ENCODE measurements at regions not wholly inside any gene's neighbourhood (a gene's known extent, or its start where the extent isn't known, plus 50 kb on each side); places are given as distances from the start of the nearest gene placed in this dataset.

DNA sequence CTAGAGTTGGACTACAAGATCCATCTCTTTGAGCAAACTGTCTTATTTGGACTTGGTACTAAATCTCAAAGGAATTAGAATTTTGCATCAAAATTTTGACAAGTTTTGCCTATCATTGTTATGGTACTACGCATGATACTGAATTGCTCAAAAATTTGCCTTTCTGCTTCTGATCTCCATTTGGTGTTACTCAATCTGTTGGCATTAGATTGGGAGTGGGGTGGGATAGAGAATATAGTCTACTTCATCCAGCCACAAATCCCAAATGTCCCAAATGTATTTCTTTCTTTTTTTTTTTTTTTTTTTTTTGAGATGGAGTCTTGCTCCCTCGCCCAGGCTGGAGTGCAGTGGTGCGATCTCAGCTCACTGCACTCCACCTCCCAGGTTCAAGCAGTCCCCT, 204.8 kb downstream of the TANC2 start:
- no peak overlapping the region for H3K27ac ChIP-seq (ENCODE audit: low read depth in 2 of 2, low read length in 2 of 2)
- H3K9ac ChIP-seq (ENCODE audit: low read length in 3 of 3): no peak overlapping the region
- H3K4me1 ChIP-seq (ENCODE audit: control insufficient read depth in 2 of 3, insufficient read depth in 2 of 3, low read depth in 1 of 3, low read length in 3 of 3): no peaks in the 10 kb centered on the region
- TF ChIP-seq CTCF (IDR thresholded peaks at IDR 0.05; ENCODE audit: borderline replicate concordance, extremely low read depth, insufficient read depth): no peak
- H3K4me3 ChIP-seq (ENCODE audit: low read length in 3 of 3): no peak overlapping the region
- FAIRE-seq: no peak
- H3K27me3 ChIP-seq (ENCODE audit: control insufficient read depth, insufficient read depth, low read length): no peaks in the 10 kb centered on the region
- intact Hi-C loops (cut with DNase I): no loop called here
- H3K36me3 ChIP-seq (ENCODE audit: control insufficient read depth in 2 of 3, insufficient read depth in 3 of 3, low read length in 3 of 3): no peaks in the 10 kb centered on the region
- H3K9me3 ChIP-seq (ENCODE audit: control insufficient read depth in 2 of 3, insufficient read depth in 1 of 3, low read length in 3 of 3): no peaks in the 10 kb centered on the region
- no peak for DNase-seq

GRCh38 chr17:63171428-63172393, 205.7 kb downstream of the TANC2 start:
- H3K27ac ChIP-seq (ENCODE audit: low read depth in 2 of 2, low read length in 2 of 2): no peak overlapping the region
- H3K27me3 ChIP-seq (ENCODE audit: control insufficient read depth, insufficient read depth, low read length): no peaks in the 10 kb centered on the region
- peak in 2 of 5 donors; percentile 46 to 49 for DNase-seq
- no peaks in the 10 kb centered on the region for H3K4me1 ChIP-seq (ENCODE audit: control insufficient read depth in 2 of 3, insufficient read depth in 2 of 3, low read depth in 1 of 3, low read length in 3 of 3)
- no peaks in the 10 kb centered on the region for H3K36me3 ChIP-seq (ENCODE audit: control insufficient read depth in 2 of 3, insufficient read depth in 3 of 3, low read length in 3 of 3)
- no peak for TF ChIP-seq CTCF (IDR thresholded peaks at IDR 0.05; ENCODE audit: borderline replicate concordance, extremely low read depth, insufficient read depth)
- intact Hi-C loops (cut with DNase I): no loop called here
- H3K9me3 ChIP-seq (ENCODE audit: control insufficient read depth in 2 of 3, insufficient read depth in 1 of 3, low read length in 3 of 3): no peaks in the 10 kb centered on the region
- H3K9ac ChIP-seq (ENCODE audit: low read length in 3 of 3): no peak overlapping the region
- peak; percentile 46 for FAIRE-seq
- no peak overlapping the region for H3K4me3 ChIP-seq (ENCODE audit: low read length in 3 of 3)

GRCh38 chr17:63173450-63173849, 207.4 kb downstream of the TANC2 start:
- Histone ChIP-seq H3K27me3 (ENCODE audit: control insufficient read depth, insufficient read depth, low read length) (no peaks in the 10 kb centered on the region), H3K9ac (ENCODE audit: low read length in 3 of 3) (no peak overlapping the region), H3K36me3 (ENCODE audit: control insufficient read depth in 2 of 3, insufficient read depth in 3 of 3, low read length in 3 of 3) (no peaks in the 10 kb centered on the region), H3K4me3 (ENCODE audit: low read length in 3 of 3) (no peak overlapping the region), H3K9me3 (ENCODE audit: control insufficient read depth in 2 of 3, insufficient read depth in 1 of 3, low read length in 3 of 3) (no peaks in the 10 kb centered on the region), H3K4me1 (ENCODE audit: control insufficient read depth in 2 of 3, insufficient read depth in 2 of 3, low read depth in 1 of 3, low read length in 3 of 3) (no peaks in the 10 kb centered on the region), H3K27ac (ENCODE audit: low read depth in 2 of 2, low read length in 2 of 2) (no peak overlapping the region)
- no peak for TF ChIP-seq CTCF (IDR thresholded peaks at IDR 0.05; ENCODE audit: borderline replicate concordance, extremely low read depth, insufficient read depth)
- no peak for FAIRE-seq
- DNase-seq: no peak
- intact Hi-C loops (cut with DNase I): no loop called here

Measured in kidney (tissue), 13 donors.